Upper lobe of left lung (tissue), 4 donors: ENCODE measurements at regions not wholly inside any gene's neighbourhood (a gene's known extent, or its start where the extent isn't known, plus 50 kb on each side); places are given as distances from the start of the nearest gene placed in this dataset.

Experiments used
- CTCF ChIP-seq, 6 experiments: fragments of 450-650 bp in 4 of 6; fragments of 200-600 bp in 2 of 6; sonication (generic) in 2 of 6; IDR thresholded peaks; one replicate each; pipeline ENCODE4 v1.5.1; 2016 to 2019; ENCODE audit warnings: antibody characterized with exemption in 6 of 6
- POLR2AphosphoS5 ChIP-seq, 2 donors: sonication (generic); formaldehyde crosslinking; IDR thresholded peaks; one replicate each; pipeline ENCODE4 v1.5.1; 2017; ENCODE audit warnings: antibody characterized with exemption in 2 of 2

- TF ChIP-seq POLR2AphosphoS5 (IDR thresholded peaks at IDR 0.05) (no peak), CTCF (IDR thresholded peaks at IDR 0.05) (no peak)
Observed at GRCh38 chr2:150601280-150602038, 114.0 kb upstream of the RND3 start.
